ENCODE measurements at regions not wholly inside any gene's neighbourhood (a gene's known extent, or its start where the extent isn't known, plus 50 kb on each side); places are given as distances from the start of the nearest gene placed in this dataset.

GRCh38 chr3:194805546-194805945 lies 119.9 kb downstream of the FAM43A start:
- no peak for DNase-seq (ENCODE audit: low spot score)

DNA sequence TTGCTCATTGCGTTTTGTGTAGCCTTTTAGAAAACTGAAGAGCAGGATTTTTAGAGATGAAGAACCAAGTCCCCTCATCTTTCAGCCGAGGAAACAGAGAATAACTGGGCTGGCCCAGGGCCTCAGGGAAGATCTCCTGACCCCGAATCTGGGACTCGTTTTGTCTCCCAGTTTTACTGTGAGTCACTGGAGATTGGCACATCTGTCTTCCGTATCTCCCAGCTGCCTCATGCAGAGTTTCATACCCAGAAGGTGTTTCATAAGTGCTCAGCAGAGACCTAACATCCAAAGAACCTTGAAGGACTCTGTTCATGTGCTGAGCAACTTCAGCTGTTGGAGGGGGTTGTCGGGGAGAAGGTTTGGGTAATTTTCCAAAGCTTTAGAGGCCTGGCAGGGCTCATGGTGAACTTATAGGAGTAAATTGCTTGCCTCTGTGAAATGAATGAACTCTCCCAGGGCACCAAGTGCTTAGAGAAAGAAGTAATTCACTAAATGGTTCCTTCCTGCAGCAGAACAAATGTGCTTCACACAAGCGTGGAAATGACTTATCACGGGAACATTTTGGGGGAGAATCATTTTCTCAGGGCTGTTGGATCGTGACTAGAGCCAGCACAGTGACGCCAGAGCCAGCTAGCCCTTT lies 121.4 kb downstream of the FAM43A start:
- DNase-seq (ENCODE audit: low spot score), result no peak

DNA sequence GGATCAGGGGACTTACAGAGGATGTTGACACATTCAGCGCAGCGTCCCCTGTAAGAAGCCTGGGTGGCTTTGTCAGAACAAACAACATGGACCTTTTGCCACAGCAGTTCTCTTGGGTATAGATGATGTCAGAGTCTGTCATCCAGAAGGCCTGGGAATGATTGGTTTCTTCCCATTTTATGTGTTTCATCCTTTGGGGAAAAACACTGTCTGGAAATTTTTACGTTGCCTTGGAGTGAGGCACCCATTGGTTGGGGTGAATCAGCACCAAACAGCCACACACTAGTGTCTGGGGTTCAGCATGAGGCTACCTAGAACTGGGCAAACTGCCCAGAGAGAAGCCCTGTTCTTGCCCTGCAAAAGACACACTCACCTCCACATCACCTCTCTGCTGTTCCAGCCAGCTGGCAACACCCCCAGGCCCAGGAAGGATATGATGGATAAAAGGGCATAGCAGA lies 123.0 kb downstream of the FAM43A start:
- DNase-seq (ENCODE audit: low spot score), result no peak

DNA sequence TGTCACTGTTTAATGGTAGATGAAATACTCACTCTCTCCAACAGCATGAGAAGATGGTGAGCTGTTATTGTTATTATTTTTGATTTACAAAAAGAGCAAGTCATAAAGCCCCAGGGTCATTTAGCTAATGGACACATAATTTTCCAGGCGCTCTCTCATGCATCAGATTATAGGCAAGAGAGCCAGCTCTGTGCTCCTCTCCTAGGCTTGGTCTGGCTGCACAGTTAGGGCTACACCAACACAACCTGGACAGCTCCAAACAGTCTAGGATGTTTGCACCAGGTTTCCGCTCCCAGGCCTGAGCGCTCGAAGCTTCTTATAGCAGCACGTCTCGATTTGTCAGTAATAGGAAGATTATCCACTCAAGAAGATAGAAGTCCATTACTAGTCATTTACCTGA lies 123.7 kb downstream of the FAM43A start:
- no peak for DNase-seq (ENCODE audit: low spot score)

- no peak for DNase-seq (ENCODE audit: low spot score)
Measured at GRCh38 chr3:194810076-194810475, 124.4 kb downstream of the FAM43A start.

DNA sequence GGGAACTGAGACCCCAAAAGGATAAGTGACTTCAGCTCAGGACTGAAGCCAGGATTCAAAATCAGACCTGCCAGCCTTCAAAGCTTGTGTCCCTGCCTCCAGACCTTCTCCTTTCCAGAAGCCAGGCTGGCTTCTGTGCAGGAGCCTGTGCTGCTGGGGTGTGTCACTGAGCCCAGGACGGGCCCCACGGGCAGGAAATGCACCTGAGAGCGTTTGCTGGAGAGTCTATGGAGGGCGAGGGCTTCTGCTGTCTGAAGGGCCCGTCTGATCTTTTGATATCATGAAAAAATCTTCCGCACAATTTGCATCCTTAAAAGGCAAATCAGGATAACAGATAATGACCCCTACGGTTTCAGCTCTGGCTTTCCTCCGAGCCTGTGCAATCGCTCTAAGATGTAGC lies 125.4 kb downstream of the FAM43A start:
- no peak for DNase-seq (ENCODE audit: low spot score)

DNA sequence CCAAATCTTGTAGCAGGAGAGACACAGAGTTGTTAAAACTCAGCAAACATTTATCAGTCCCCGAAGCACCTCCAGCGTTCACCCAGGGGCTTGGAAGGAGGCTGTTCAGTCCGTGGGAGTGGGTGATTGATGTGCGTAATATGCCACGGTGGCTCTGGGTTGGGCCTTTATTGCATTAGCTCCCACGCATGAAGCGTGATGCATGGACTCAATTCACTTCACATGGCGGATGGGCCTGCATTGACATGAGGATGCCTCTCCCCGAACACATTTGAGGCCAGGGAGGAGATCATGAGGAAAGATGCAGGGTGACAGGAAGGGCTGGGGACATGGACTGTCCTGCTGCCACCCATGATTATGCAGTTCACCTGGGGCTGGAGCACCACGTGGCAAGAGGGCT lies 126.5 kb downstream of the FAM43A start:
- DNase-seq (ENCODE audit: low spot score), result no peak

GRCh38 chr3:194814878-194815357 lies 129.2 kb downstream of the FAM43A start:
- no peak for DNase-seq (ENCODE audit: low spot score)

DNA sequence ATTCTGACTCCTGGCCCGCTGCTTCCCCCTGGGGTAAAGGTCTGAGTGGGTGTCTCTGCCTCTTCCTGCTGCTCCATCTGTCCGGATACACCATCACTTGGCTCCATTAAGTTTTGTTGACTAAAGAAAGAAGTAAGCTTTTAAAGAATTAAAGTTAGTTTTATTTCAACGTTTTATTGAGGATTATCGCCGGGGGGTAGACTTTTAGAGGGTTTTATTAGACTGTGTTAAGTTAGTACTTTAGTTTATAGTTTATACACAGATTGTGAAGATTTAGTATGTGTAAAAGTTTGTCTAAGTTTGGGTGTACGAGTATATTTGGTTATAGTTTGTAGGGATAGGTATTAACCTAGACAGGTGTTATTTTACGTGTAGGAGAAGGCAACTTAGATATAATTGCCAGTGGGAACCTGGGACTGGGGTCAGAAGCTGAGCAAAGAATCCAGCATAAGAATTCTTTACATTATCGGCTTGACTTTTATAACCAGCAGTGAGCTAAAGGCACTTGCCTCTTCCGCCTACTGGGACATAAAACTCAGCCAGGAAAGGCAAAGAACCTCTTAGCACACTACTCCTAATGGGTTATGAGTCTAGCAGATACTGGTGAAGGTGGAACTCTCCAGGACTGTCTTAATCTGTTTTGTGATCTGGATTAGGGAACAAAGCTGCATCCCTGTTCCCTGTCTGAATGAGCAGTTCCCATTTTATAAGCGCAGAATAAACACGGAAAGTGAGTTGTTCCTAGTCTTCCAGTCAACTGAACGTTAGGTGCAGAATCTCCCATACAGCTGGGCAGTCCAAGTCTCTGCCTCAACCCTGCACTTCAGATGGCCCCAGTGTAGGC lies 131.3 kb downstream of the FAM43A start:
- DNase-seq (ENCODE audit: low spot score), result no peak

- no peak for DNase-seq (ENCODE audit: low spot score)
Measured at GRCh38 chr3:194817592-194817930, 131.9 kb downstream of the FAM43A start.

DNA sequence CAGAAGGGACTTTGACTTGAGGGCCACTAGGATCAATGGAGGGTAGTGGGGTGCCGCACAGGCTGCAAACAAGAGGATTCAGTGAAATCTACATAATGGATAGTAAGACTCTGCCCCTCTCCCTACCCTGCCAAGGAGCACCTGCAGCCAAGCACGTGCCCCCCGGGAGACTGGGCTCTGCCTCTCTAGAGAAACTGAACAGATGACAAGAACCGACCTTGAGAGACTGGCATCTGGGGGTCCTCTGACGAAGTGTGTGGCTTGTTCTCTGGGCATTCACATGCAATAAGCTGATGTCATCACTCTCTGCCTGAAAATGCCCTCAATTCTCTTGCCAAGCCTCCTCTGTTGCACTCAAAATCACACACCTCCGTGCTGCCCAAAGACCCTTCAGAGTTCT lies 132.3 kb downstream of the FAM43A start:
- DNase-seq (ENCODE audit: low spot score), result no peak

- no peak for DNase-seq (ENCODE audit: low spot score)
Measured at GRCh38 chr3:194824100-194824499, 138.4 kb downstream of the FAM43A start.

DNA sequence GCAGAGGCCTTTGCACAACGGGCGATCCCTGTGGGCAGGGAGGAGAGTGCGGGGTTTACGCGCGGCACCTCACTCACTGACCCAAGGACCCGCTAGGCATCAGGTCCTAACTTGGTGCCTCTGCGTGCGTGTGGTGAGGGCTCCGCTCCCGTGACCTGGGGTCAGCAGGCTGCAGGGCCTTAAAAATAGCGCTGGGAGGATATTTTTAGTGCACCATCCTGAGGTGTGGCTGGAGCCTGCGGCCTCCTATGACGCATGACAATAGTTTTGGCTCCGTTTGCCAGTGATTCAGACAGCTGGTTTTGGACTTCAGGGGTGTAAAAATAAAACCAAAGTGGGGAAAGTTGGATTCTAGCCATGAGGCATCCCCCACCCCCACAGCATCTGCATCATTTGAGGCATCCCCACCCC lies 139.0 kb downstream of the FAM43A start:
- no peak for DNase-seq (ENCODE audit: low spot score)

- no peak for DNase-seq (ENCODE audit: low spot score)
Measured at GRCh38 chr3:194826594-194826993, 140.9 kb downstream of the FAM43A start.

- DNase-seq (ENCODE audit: low spot score), result no peak
Measured at GRCh38 chr3:194827486-194827885, 141.8 kb downstream of the FAM43A start.

DNA sequence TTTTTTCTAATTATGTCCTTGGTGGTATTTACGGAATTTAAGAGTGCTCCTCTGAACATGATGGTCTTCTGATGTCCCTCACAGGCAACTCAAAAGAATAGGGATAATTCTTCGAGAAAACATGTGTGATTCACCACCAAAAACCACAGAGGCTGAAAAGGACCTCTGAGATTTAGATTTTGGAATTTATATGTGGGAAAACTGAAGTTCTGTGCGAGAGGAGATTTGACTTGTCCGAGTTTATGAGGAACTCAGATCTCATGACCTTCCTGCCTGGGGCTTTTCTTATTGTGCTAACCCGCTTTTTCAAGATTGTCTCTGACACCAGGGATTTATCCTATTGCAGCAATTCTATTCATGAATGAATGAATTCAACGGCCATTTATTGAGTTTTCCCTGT lies 142.4 kb downstream of the FAM43A start:
- no peak for DNase-seq (ENCODE audit: low spot score)

DNA sequence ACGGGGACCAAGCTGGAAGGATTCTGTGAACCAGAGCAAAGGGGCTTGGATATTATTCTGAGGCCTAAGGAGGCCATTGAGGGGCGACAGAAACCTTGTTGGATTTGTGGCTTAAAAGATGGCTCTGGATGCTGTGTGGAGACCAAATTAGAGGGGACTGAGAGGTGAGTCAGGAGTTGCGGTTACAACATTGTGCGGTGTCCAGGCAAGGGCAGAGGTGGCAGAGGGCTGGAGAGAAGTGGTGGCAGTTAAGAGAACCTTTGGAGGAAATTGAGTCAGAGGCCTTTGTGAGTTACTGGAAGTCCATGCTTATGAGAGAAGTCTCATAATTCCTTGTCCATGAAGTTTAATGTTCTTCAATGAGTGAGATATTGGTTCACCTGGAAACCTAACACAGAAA lies 143.2 kb downstream of the FAM43A start:
- no peak for DNase-seq (ENCODE audit: low spot score)

- no peak for DNase-seq (ENCODE audit: low spot score)
Measured at GRCh38 chr3:194830401-194830800, 144.7 kb downstream of the FAM43A start.

- DNase-seq (ENCODE audit: low spot score), result no peak
Measured at GRCh38 chr3:194830978-194831377, 145.3 kb downstream of the FAM43A start.

GRCh38 chr3:194832346-194833104 lies 146.8 kb downstream of the FAM43A start:
- no peak for DNase-seq (ENCODE audit: low spot score)

- DNase-seq (ENCODE audit: low spot score), result no peak
Measured at GRCh38 chr3:194833114-194833910, 147.6 kb downstream of the FAM43A start.

DNA sequence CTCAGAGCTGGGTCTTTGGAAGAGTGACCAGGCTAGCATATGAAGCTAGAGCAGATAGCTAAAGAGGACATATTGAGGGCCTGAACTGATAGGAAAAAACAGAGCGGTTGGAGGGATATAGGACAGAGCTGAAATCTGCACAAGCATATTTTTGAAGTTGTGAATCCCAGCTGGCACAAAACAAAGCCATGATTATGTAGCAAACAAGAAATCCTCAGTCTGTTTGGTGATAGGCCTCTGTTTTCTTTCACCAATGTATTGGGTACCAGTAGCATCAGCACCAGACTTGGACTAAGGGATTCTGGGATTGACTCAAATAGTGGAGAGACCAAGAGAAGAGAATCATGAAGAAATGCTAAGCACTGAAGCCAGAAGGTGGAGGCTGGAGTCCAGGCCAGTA lies 151.0 kb downstream of the FAM43A start:
- no peak for DNase-seq (ENCODE audit: low spot score)

Measured in hematopoietic multipotent progenitor cell treated with erythropoietin and hydrocortisone succinate and interleukin-3 and kit ligand, for 17 days (in vitro differentiated cells).